Posterior vena cava (tissue), 2 donors: ENCODE measurements at regions not wholly inside any gene's neighbourhood (a gene's known extent, or its start where the extent isn't known, plus 50 kb on each side); places are given as distances from the start of the nearest gene placed in this dataset.
"Not testable (repeated sequence)": the region's sequence is repeated elsewhere in the genome, so short reads cannot be mapped to it uniquely, and the experiment has no call there.

Experiments
- DNase-seq: peaks from one replicate; pipeline ENCODE4 v3.0.0-alpha.2; 2020; ENCODE audit warnings: low spot score
- intact Hi-C, 2 donors: fragments of 100-400 bp; cut with DNase I; formaldehyde crosslinking; loops; one replicate each; pipeline versions ENCODE4 v1.14.1 to v1.14.2; 2022 to 2023
- donor health status: DM: yes; HTN: yes; CAD: no.
- donor health status: DM: yes; HTN: yes; CAD: no.

DNA sequence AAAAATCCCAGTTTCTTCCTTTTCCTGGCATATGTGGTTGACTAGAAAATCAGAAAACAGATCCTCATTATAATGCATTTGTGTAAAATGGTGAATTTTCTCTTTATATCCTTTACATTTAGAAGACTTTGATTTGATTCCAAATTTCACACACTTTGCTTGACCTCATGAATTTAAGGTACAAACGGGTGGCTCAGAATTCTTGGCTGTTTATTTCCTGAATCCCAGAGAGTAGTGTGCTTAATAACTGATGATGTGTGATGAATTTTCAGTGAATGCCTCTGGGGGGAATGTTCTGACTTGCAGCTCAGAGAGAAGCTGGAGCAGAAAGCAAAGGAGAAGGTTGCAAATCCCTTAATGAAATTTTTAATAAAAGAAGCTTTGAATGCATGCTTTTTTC lies 126.8 kb downstream of the SPATA31D1 start:
- intact Hi-C loops = no loop called here
- DNase-seq = no peak

DNA sequence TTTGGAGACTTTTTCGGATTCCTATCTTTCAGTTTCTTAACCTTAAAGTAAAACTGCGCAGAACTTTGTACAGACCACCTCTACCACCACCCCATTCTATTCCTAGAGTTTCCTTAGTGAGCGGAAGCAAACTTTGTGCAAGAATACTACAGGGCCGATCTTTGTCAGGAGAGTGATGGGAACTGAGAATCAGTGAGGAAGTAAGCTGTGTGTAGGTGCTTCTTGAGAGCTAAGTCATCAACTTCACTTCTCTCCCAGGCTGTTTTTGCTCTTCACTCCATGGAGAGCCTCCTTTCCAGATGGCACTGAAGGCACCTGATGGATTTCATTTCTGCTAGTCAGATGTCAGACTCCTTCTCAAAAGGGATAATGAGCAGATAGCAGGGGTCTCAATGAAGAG lies 127.3 kb downstream of the SPATA31D1 start:
- intact Hi-C loops = no loop called here
- no peak for DNase-seq

DNA sequence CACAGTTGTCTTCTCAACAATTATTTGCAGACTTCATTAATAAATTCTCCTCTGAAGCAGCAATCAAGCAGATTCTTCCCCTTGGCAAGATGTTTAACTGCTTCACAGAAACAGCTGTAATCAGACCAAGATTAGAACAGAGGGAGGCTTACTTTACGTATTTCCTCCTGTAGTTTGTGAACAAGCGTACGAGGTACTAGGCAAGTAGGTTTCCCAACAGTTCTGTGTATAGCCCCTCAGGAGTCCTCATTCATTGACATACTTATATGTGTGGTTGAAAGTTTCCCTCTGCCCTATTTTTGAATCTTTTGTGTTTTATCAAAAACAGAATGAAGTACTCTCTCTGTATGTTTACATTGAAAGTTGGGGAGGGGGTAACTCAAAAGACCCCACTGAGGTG lies 128.0 kb downstream of the SPATA31D1 start:
- no peak for DNase-seq
- intact Hi-C loops = no loop called here

DNA sequence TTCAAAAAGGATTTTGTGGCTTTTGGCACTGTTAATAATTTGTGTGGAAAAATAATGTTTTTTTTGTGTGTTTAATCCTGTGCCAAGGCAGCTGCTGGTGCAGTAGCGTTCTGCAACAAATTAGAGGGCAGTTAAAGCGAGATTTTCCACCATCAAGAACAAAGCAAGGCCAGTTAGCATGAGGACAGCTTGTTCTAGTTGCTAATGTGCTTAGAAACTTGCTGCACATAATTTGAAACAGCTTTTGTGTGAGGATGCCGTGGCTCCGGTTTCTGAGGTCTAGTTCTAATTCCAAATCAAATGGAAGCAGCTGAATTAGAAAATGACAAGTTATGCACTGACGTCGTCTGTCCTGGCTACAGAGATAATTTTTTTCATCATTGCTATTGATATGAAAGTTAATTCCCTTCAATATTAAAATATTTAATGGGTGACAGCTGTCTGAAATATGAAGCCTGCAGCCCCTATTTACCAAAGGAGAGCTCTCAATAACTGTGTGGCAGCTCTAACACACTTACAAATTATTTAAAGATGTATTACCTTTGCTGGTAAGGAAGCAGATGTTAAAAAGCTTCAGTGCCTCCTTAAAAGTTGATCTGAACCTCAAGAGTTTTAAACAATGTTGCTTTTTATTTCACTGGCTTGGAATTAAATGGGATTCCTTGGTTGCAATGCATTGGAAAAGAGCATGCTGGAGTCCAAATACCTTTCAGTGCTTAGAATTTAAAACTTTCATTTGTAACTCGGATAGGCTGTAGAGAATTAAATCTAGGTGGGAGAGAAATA lies 128.6 kb downstream of the SPATA31D1 start:
- DNase-seq = no peak

DNA sequence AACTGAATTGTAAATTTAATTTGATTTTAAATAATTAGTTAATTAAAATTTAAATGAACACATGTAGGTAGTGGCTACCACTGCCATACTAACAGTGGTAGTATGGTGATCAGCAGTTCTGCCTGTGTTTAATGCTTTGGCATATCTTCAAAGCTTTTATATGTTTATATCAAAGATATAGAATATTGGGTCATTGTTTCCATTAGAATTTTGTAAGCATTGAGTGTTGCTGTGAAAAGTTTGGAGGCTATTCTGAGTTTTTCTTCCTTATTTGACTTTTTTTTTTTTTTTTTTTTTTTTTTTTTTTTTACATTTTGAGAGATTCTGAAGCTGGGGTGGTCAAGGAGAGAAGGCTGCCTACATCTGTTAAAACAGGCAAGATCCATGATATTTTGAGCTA lies 134.2 kb downstream of the SPATA31D1 start:
- intact Hi-C loops = no loop called here
- DNase-seq = no peak

More for the DNA sequence above, 128.6 kb downstream of the SPATA31D1 start:
- intact Hi-C loops = no loop called here

DNA sequence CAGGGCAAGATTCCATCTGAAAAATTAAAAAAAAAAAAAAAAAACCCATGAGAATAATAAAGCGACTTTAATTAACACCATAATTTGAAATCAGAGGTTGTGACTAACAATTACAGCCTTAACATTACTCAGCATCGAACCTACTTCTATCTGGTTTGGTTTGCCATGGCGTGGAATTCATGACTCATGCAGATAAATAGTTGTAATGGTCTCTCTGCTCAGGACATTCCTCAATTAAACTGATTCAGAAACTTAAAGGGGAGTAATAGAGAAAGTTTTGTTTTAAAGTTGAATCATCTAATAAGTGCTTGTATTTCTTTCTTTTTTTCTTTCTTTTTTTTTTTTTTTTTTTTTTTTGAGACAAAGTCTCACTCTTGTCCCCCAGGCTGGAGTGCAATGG lies 135.5 kb downstream of the SPATA31D1 start:
- no peak for DNase-seq
- intact Hi-C loops = no loop called here

DNA sequence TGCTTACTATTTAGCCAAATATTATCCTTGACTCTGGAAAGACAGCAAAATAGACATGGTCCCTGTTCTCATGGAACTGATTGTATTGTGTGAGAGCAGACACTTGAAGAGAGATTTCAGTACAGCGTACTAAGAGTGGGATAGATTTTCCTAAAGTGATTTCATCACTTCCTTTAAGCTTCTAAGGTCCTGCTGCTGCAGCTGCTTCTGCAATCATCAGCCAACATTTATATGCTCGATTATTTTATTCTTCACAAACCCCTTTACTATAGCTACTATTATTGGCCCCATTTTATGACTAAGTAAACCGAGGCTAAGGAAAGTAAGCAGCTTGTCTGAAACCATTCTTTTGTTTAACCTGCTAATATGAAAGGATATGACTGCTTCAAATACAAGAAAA lies 137.7 kb downstream of the SPATA31D1 start:
- intact Hi-C loops = no loop called here
- DNase-seq = no peak

DNA sequence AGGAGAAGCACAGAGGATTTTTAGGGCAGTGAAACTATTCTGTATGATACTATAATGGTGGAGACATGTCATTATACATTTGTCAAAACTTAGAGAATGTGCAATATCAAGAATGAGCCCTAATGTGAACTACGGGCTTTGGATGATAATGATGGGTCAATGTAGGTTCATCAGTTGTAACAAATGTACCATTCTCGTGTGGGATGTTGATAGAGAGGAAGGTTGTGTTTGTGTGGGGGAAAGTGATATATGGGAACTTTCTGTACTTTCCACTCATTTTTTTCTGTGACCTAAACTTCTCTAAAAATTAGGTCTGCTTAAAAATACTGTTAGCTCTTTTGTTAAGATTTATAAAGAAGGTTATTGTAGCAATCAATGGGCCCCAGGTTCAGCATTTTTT lies 138.9 kb downstream of the SPATA31D1 start:
- intact Hi-C loops = no loop called here

DNA sequence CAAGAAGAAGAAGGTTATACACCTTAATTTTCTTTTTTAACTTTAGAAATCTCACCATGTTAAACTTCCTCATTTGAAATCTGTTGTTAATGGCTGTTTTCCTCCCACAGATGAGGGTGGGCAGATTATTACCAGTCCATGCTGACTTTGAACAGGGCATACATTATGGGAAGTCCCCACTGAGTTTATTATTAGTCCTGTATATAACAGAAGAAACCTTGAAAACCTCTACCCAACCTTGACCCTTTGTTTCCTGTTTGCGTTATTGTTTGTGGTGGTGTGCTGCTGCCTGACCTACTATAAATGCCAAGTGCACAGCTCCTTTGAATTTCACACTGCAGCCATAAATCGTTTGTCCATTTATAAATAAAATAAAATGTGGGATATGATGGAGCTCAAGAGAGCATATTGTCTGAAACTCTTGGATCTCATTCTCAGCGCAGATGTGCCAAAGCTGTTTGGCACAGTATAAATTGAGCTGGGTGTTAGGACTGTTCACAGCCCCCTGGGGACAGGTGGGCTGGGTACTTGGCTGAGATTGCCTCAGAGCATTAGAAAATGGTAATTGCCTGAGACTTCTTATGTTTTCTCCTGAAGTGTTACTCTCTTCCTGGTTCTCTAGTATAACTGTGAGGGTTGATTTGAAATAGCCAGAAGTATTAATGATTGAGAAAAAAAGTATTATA lies 139.6 kb downstream of the SPATA31D1 start:
- intact Hi-C loops = no loop called here
- no peak for DNase-seq

More for the DNA sequence above, 138.9 kb downstream of the SPATA31D1 start:
- no peak for DNase-seq

DNA sequence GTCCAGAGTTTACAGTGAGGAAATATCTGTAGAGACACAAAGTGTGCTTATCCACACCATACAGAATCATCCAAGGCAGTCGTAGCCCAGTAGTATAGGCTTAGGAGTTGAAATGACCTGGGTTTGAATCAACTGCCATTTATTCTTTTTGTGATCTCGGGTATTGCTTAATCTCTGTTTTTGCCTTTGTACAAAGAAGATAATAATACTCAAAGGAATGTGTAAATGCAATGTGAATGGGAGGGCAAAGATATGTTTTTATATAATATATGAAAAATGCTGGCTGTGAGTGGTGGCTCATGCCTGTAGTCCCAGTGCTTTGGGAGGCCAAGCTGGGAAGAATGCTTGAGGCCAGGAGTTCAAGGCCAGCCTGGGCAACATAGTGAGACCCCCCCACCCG lies 141.1 kb downstream of the SPATA31D1 start:
- intact Hi-C loops = no loop called here
- DNase-seq = no peak

DNA sequence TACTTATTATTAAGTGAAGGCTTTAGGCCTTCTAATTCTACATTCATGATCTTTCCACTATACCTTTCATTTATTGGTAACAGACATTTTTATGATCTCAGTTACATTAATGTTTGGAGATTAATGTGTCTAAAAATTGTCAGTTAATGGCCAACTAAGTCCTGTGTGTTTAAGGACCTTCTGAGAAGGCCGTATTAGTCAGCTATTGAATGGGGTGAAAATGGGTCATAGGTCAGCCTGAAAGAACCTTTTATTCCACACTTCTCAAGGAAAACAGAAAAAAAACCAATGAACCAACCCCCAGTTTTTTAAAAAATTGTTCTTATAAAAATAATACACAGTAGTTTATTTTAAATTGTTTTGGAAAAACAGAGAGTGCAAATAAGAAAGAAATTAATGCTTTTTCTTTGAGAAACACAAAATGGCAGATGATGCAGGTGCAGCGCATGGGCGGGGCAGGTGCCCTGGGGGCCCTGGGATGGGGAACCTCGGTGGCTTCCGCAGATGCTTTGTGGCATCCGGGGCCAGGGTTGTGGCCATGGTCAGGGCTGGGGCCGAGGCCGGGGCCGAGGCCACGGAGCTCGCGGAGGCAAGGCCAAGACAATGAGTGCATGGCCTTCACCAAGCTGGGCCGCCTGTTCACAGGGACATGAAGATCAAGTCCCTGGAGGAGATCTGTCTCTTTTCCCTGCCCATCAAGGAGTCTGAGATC lies 141.9 kb downstream of the SPATA31D1 start:
- intact Hi-C loops = no loop called here
- DNase-seq = no peak

DNA sequence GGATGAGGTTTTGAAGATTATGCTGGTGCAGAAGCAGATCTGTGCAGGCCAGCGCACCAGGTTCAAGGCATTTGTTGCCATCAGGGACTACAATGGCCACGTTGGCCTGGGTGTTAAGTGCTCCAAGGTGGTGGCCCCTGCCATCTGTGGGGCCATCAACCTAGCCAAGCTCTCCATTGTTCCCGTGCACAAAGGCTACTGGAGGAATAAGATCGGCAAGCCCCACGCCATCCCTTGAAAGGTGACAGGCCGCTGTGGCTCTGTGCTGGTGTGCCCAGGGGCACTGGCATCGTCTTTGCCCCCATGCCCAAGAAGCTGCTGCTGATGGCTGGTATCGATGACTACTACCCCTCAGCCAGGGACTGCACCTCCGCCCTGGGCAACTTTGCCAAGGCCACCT lies 142.5 kb downstream of the SPATA31D1 start:
- no peak for DNase-seq
- intact Hi-C loops = no loop called here

DNA sequence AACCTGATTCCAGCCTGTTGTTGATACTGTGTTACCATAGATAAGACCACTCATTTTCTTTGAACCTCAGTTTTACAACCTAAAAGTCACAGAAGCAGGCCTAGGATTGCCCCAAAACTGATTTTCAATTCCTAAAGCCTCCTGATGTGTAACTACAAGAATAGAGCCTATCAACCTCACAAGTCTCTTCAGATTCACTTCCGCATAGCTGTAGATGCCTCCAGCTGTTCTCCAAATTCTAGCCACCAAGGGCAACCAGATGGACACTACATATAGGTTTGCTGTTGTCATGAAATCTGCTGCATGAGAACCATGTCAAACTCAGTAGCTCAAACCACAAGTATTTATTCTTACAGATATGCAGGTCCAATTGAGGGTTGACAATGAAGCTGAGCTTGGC lies 143.5 kb downstream of the SPATA31D1 start:
- DNase-seq = no peak
- intact Hi-C loops = no loop called here

DNA sequence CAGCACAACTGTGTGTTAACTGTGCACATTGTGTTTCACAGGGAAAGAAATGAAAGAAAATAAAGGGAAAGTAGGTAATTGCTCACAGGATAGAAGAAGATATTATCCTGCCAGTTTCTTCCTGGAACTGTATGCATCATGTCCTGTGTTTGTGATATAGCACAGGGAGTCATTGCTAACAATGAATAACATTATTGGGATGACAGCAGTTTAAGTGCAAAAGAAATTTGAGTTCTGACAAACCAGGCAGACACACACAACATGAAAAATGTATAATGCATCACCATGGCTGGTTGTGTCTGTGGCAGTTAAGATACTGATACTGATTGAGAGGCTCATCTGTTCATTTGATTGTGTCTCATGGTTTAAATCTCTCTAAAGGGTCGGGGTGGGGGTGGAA lies 145.4 kb downstream of the SPATA31D1 start:
- intact Hi-C loops = no loop called here
- DNase-seq = no peak

DNA sequence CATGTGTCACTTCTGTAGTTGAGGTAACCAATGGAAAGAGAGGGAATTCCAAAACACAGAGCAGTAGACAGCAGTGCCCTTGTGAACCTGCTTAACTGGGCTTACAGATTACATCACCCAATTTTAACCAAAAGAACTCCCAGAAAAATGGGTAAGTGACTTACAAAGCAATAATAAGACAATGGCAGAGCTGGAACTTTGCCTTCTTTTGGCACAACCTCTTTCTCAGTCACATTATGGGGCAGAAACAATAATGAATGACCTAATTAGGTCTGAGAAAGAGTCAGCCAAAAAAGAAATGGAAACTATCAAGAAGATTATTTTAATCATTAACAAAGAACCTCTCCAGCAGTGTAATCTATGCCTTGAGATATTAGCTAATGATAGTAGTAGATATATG lies 146.5 kb downstream of the SPATA31D1 start:
- intact Hi-C loops = no loop called here
- no peak for DNase-seq

DNA sequence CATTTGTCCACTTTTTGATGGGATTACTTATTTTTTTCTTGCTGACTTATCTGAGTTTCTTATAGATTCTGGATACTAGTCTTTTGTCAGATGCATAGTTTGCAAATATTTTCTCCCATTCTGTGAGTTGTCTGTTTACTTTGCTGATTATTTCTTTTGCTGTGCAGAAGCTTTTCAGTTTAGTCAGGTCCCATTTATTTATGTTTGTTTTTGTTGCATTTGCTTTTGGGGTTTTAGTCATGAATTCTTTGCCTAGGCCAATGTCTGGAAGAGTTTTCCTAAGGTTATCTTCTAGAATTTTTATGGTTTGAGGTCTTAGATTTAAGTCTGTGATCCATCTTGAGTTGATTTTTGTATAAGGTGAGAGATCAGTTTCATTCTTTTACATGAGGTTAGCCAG lies 149.5 kb downstream of the SPATA31D1 start:
- DNase-seq, intact Hi-C loops: not testable (repeated sequence)

DNA sequence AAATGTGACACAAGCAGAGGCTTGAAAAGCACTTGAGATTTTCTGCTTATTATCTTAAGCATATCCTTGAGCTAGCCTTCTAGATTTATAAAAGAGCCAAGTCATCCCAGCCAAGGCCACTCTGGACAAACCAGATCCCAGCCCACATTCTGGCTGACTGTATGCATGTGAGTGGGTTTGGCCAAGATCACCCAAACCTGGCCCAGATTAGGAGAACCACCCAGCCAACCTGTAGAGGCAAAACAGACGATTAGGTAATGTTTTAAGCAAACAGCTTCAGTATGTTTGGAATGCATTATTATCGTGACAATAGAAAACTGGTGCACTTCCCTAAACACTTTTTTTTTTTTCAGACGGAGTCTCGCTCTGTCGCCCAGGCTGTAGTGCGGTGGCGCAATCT lies 151.9 kb downstream of the SPATA31D1 start:
- intact Hi-C loops = no loop called here
- no peak for DNase-seq

DNA sequence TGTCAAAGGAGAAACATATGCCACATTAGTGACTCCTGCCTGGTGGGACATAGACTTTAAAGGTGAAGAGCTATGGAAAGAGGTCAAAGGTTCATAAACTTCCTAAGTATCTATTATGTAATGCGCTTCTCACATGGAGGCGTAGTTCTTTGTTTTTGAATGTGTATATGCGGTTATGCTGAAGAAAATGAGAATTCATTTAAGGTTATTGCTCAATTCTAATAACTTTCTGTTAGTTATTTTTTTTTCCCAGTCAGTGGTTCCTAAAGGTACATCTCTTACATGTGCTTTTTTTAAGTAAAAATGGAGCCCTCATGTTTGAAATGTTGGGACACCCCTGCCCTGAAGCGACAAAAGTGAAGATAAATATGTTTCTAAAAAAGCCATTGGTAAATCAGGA lies 156.2 kb downstream of the SPATA31D1 start:
- DNase-seq = no peak
- intact Hi-C loops = no loop called here

DNA sequence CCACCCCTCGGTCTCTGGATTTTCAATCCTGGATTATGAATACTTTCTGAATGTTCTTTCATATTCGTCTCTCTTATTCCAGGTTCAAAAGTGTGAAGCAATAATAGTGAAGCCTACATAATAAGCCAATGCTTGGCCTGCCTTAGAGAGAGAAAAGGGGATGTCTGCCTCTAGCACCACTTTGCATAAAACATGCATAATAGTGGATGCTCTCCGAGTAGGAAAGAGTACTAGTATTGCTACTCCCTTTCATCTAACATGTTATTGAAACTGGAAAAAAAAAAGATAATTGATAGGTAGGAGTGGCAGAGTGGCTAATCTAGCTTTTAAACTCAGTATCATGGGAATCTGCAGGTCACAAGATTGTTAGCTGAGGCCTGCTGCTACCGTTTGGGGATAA lies 158.1 kb downstream of the SPATA31D1 start:
- no peak for DNase-seq
- intact Hi-C loops = no loop called here

DNA sequence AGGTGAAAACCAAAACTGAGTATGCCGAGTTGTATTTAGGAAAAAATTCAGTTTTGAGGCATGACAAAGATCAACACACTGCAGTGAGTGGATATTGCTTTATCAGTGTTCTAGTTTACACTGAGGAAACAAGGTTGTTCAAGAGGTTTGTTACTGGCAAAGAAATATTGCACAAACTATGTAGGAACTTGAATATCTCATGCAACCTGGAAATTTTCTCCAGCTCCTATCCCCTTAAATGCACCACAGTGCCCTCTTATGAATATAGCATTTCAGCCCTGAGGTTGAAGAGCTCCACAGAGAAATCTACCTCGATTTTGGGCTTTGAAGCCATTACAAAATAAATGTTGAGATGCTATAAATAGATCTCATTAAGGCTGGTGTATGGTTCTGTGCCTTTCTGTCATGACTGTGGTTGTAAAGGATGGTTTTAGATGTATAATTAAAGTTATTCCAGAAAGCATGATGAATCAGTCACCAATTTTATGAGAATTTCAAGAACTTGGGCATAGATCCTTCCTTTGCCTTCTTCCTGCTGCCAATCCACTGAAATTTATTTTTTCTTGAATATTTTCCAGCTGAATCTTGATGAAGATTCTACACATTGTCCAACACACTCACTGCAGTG lies 159.3 kb downstream of the SPATA31D1 start:
- intact Hi-C loops = no loop called here
- DNase-seq = no peak
